ENCODE measurements at regions not wholly inside any gene's neighbourhood (a gene's known extent, or its start where the extent isn't known, plus 50 kb on each side); places are given as distances from the start of the nearest gene placed in this dataset.

GRCh38 chr13:50575138-50575537 lies 268.4 kb downstream of the DLEU7 start:
- TF ChIP-seq EZH2 (IDR thresholded peaks at IDR 0.05; ENCODE audit: borderline replicate concordance, low read depth, low read length, severe bottlenecking) (no peak), CTCF (IDR thresholded peaks at IDR 0.05; ENCODE audit: borderline replicate concordance, extremely low read depth, low read length, poor library complexity, severe bottlenecking) (no peak)
